ENCODE measurements at regions not wholly inside any gene's neighbourhood (a gene's known extent, or its start where the extent isn't known, plus 50 kb on each side); places are given as distances from the start of the nearest gene placed in this dataset.

DNA sequence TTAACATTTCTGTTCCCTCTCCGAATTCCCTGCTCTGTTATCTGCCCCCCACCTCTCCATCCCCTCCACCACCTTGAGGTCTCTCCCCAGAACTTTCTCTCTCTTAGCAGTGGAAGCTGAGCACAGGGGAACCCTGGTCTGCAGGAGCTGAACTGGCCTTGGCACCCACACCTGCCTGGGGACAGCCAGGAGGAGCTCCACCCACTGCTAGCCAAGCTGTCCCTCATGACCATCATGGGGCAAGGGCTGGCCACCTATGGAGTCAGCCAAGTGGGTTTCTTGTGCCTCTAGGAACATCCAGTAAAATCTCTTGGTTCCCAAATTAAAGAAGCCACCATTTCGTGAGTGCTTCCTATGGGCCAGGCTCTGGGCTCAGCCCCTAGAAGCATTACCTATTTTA, 276.4 kb upstream of the TLE3 start:
- H3K4me1 ChIP-seq (replicated peaks in 1 of 4; ENCODE audit: control insufficient read depth in 3 of 4, insufficient read depth in 4 of 4, low read length in 3 of 4) = peaks cover 4 to 28% (median 14%) of the 10 kb centered on the region in 4 experiments
- H3K36me3 ChIP-seq (ENCODE audit: control insufficient read depth in 2 of 4, insufficient read depth in 4 of 4, low read length in 3 of 4) = no peaks in the 10 kb centered on the region
- no peak overlapping the region for H2BK12ac ChIP-seq (ENCODE audit: low read depth, low read length)
- H3K79me1 ChIP-seq (ENCODE audit: low read depth, low read length) = no peaks in the 10 kb centered on the region
- peaks cover 11% of the 10 kb centered on the region; the same call in 1 of the 2 replicates for H3K23me2 ChIP-seq (ENCODE audit: low read depth, low read length)
- no peak overlapping the region for H4K8ac ChIP-seq (ENCODE audit: extremely low read depth, insufficient read depth, low read length)
- no peak overlapping the region for H3K14ac ChIP-seq (ENCODE audit: insufficient read length)
- no peak overlapping the region for H2BK15ac ChIP-seq (ENCODE audit: low read length)
- no peak overlapping the region for H3K18ac ChIP-seq (ENCODE audit: extremely low read depth, low read length)
- no peaks in the 10 kb centered on the region for H4K20me1 ChIP-seq (replicated peaks in 1 of 2; ENCODE audit: control insufficient read depth in 1 of 2, insufficient read depth in 2 of 2, low read length in 2 of 2)
- H2BK20ac ChIP-seq (ENCODE audit: low read length) = no peak overlapping the region
- H3K9me3 ChIP-seq (ENCODE audit: insufficient read depth in 2 of 2, low read depth in 1 of 2, low read length in 1 of 2) = no peaks in the 10 kb centered on the region
- no peak overlapping the region for H3K27ac ChIP-seq (ENCODE audit: low read depth, low read length)
- 70% methylated on average over 2 of the region's 2 CpGs; no CpG with 5 or more reads in 1 of the 2 experiments for WGBS, 2 experiments (ENCODE audit: extremely low coverage in 1 of 2, insufficient coverage in 1 of 2, insufficient read length in 1 of 2, insufficient replicate concordance in 2 of 2, low coverage in 1 of 2, low lambda C conversion rate in 2 of 2, missing lambda C conversion rate in 1 of 2)
- no peak overlapping the region for H2BK5ac ChIP-seq (ENCODE audit: low read depth, low read length)
- H3K4ac ChIP-seq (replicated peaks; ENCODE audit: insufficient read length, low read depth, low read length) = no peak overlapping the region
- H3K79me2 ChIP-seq (ENCODE audit: control insufficient read depth in 1 of 2, insufficient read depth in 2 of 2, low read length in 2 of 2) = no peaks in the 10 kb centered on the region
- FAIRE-seq (no peak), DNase-seq (ENCODE audit: low read depth in 1 of 2, low spot score in 2 of 2) (no peak)
- H4K91ac ChIP-seq (replicated peaks; ENCODE audit: insufficient read length, low read length) = no peak overlapping the region
- no peak overlapping the region for H2BK120ac ChIP-seq (replicated peaks; ENCODE audit: low read depth, low read length)
- H3K56ac ChIP-seq (replicated peaks; ENCODE audit: insufficient read length, low read depth, low read length) = no peak overlapping the region
- no peak overlapping the region for H2AFZ ChIP-seq (ENCODE audit: low read length)
- H3K23ac ChIP-seq (ENCODE audit: insufficient read length) = no peak overlapping the region
- no peak overlapping the region for H2AK5ac ChIP-seq (ENCODE audit: low read depth, low read length)
- CTCF ChIA-PET (ENCODE audit: partially characterized antibody) = no interaction called here
- POLR2A ChIA-PET (ENCODE audit: partially characterized antibody) = no interaction called here
- H3K4me2 ChIP-seq (ENCODE audit: insufficient read depth in 1 of 2, low read depth in 2 of 2, low read length in 2 of 2) = no peak overlapping the region
- H3K27me3 ChIP-seq (replicated peaks in 1 of 4; ENCODE audit: control insufficient read depth in 3 of 4, extremely low read depth in 1 of 4, insufficient read depth in 3 of 4, low read length in 3 of 4) = peaks cover 0 to 7% (median 0%) of the 10 kb centered on the region in 4 experiments; a peak in 2 of 7 replicates
- no peak overlapping the region for H3K9ac ChIP-seq (replicated peaks in 1 of 4; ENCODE audit: extremely low read depth in 1 of 4, low read depth in 3 of 4, low read length in 3 of 4)
- H4K5ac ChIP-seq (ENCODE audit: insufficient read length, low read depth, low read length) = no peak overlapping the region
- no peak overlapping the region for H3K4me3 ChIP-seq (ENCODE audit: extremely low read depth in 1 of 4, insufficient read depth in 2 of 4, low read depth in 3 of 4, low read length in 4 of 4)
- TF ChIP-seq TAF7 (optimal IDR thresholded peaks at IDR 0.05; ENCODE audit: borderline replicate concordance, low read depth, low read length) (no peak), EGR1 (IDR thresholded peaks at IDR 0.05; ENCODE audit: borderline replicate concordance, low read depth, low read length) (no peak), SRF (IDR thresholded peaks at IDR 0.05; ENCODE audit: low read depth, low read length) (no peak), CHD1 (IDR thresholded peaks at IDR 0.05; ENCODE audit: low read depth, low read length) (no peak), SIN3A (conservative IDR thresholded peaks at IDR 0.05 in 1 of 2, IDR thresholded peaks at IDR 0.05 in 1 of 2; ENCODE audit: low read depth in 1 of 2, low read length in 2 of 2) (no peak), PHF8 (conservative IDR thresholded peaks at IDR 0.05; ENCODE audit: low read depth, low read length) (no peak), TAF1 (IDR thresholded peaks at IDR 0.05; ENCODE audit: low read depth, low read length) (no peak), RAD21 (IDR thresholded peaks at IDR 0.05 in 1 of 2, conservative IDR thresholded peaks at IDR 0.05 in 1 of 2; ENCODE audit: low read depth in 2 of 2, low read length in 2 of 2) (no peak), BCL11A (IDR thresholded peaks at IDR 0.05; ENCODE audit: low read depth in 2 of 2, low read length in 2 of 2) (no peak), NRF1 (IDR thresholded peaks at IDR 0.05; ENCODE audit: low read depth, low read length) (no peak), RFX5 (IDR thresholded peaks at IDR 0.05; ENCODE audit: borderline replicate concordance, low read depth, low read length) (no peak), SIX5 (IDR thresholded peaks at IDR 0.05; ENCODE audit: low read depth, low read length) (no peak), POLR2AphosphoS5 (IDR thresholded peaks at IDR 0.05; ENCODE audit: low read depth, low read length) (no peak)
- TF ChIP-seq, protein P1, sequence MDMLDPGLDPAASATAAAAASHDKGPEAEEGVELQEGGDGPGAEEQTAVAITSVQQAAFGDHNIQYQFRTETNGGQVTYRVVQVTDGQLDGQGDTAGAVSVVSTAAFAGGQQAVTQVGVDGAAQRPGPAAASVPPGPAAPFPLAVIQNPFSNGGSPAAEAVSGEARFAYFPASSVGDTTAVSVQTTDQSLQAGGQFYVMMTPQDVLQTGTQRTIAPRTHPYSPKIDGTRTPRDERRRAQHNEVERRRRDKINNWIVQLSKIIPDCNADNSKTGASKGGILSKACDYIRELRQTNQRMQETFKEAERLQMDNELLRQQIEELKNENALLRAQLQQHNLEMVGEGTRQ (IDR thresholded peaks at IDR 0.05; ENCODE audit: low read length) = no peak

Data from H1 (cell line).